Central memory CD8-positive, alpha-beta T cell (primary cell): ENCODE measurements at regions not wholly inside any gene's neighbourhood (a gene's known extent, or its start where the extent isn't known, plus 50 kb on each side); places are given as distances from the start of the nearest gene placed in this dataset.

Experiments used
- ATAC-seq: fragments of 150-1000 bp; cut with Tn5 transposase; replicated peaks from 2 replicates; pipeline ENCODE4 v1.10.0; 2022; ENCODE audit warnings: mild to moderate bottlenecking, moderate FRiP score, moderate number of reproducible peaks; ENCODE audit not compliant: poor library complexity, severe bottlenecking; ENCODE audit errors: extremely low read depth
- DNase-seq, 2 donors: peaks; one replicate each; pipeline ENCODE4 v3.0.0; 2021; ENCODE audit warnings: low spot score in 2 of 2
- H3K27ac Mint-ChIP-seq: one replicate; pipeline ENCODE4 v1.8.0; 2022; ENCODE audit warnings: low read depth, mild to moderate bottlenecking, moderate library complexity, mixed read lengths
- H3K27me3 Mint-ChIP-seq: one replicate; pipeline ENCODE4 v1.8.0; 2022; ENCODE audit warnings: mixed read lengths
- H3K36me3 Mint-ChIP-seq: one replicate; pipeline ENCODE4 v1.8.0; 2022; ENCODE audit warnings: mild to moderate bottlenecking, moderate library complexity, mixed read lengths; ENCODE audit not compliant: insufficient read depth
- H3K4me1 Mint-ChIP-seq: one replicate; pipeline ENCODE4 v1.8.0; 2022; ENCODE audit warnings: mixed read lengths
- H3K4me3 Mint-ChIP-seq: one replicate; pipeline ENCODE4 v1.8.0; 2022; ENCODE audit warnings: mild to moderate bottlenecking, moderate library complexity, mixed read lengths
- H3K9me3 Mint-ChIP-seq: one replicate; pipeline ENCODE4 v1.8.0; 2022; ENCODE audit warnings: mixed read lengths

DNA sequence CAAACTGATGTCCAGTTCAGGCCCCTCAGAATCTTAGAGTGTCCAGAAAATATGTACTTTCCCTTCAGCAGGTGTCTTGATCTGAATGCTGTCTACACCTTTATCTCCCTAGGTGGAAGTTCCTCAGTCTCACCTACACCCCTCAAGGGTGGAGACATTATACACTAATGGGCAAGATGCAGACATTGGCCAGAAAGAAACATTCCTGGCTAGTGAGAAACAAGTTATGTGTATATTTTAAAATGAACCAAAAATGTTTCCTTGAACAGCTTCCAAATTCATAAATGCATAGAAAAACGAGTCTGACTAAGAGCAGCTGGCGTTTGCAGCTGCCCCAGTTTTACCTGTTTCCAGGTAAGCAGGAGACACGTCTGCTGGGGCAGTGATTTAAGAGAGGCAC, 140.5 kb upstream of the IRX4 start:
- no peak for DNase-seq
- Mint-ChIP-seq H3K9me3 (peaks cover under 1% of the 10 kb centered on the region), H3K4me3 (no peak overlapping the region), H3K4me1 (no peaks in the 10 kb centered on the region), H3K27me3 (peaks cover 65% of the 10 kb centered on the region), H3K36me3 (no peaks in the 10 kb centered on the region), H3K27ac (no peak overlapping the region)
- ATAC-seq = no peak

DNA sequence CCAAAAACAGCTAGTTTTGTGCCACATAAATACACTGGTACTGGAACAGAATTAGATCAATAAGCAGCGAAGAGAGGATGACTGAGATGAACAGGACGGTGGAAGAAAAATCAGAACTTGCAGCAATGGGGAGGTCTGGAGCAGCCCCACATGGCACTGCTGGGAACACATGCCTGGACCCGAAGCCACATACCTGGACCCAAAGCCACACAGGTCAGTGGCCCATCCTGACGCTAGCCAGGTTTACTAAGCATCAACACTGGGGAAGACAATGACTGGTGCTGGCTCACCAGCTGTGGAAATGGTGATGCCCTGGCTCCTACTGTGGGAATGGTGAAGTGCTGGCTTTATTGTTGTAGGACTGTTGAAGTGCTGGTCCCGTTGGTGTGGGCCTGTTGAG, 139.7 kb upstream of the IRX4 start:
- peaks cover 57% of the 10 kb centered on the region for H3K27me3 Mint-ChIP-seq
- no peaks in the 10 kb centered on the region for H3K4me1 Mint-ChIP-seq
- no peak overlapping the region for H3K27ac Mint-ChIP-seq
- H3K4me3 Mint-ChIP-seq = no peak overlapping the region
- DNase-seq (no peak), ATAC-seq (no peak)
- H3K36me3 Mint-ChIP-seq = no peaks in the 10 kb centered on the region
- H3K9me3 Mint-ChIP-seq = no peaks in the 10 kb centered on the region

DNA sequence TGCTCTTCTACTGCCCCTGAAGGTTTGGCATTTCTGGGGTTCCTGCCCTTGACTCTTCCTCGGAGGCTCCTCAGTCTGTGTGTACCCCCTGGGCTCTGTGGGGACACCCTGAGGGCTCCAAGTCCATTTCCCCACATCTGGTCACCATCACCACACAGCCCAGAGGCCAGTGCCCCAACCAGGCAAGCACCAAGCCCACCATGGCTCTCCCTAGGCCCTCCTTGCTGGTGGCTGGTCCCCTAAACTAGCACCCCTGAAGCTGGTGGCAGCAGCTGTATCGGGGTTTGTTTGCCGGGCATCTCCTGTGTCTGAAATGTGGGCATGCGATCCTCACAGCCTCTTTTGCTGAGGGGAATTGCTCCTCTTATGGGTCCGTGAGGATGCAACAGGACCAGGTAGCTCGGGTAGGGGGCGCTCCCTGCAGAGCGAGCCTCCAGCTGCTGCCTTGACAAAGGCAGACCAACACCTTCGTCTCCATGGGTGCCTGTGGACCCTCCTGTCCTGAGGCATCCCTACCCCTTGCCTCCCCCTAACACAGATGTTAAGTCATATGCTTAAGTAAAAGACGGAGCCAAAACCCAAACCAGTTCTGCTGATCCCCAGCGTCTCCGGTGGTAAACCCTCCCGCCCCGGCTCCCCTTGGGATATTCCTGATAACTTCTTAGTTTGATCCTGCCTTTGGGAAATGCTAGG, 138.9 kb upstream of the IRX4 start:
- H3K27ac Mint-ChIP-seq = no peak overlapping the region
- DNase-seq (no peak), ATAC-seq (no peak)
- no peak overlapping the region for H3K4me3 Mint-ChIP-seq
- no peaks in the 10 kb centered on the region for H3K9me3 Mint-ChIP-seq
- no peaks in the 10 kb centered on the region for H3K4me1 Mint-ChIP-seq
- H3K36me3 Mint-ChIP-seq = no peaks in the 10 kb centered on the region
- H3K27me3 Mint-ChIP-seq = peaks cover 57% of the 10 kb centered on the region

DNA sequence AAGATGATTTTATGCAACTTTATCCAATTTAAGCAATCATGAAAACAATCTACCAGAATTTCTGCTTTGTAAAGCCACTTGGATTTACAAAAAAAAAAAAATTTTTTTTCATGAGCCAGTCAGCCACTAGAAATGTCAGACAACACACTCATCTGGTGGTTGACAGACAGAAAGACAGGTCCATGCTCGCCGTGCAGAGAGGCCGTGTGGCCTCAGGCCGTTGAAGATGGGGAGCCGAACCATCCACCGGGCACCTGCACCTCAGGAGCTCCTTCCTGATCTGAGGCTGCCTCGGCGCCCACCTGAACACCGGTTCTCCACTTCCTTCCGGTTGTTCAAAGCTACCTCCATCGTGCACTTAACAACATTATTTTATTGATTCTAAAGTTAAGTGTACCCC, 138.0 kb upstream of the IRX4 start:
- Mint-ChIP-seq H3K4me3 (no peak overlapping the region), H3K27me3 (peaks cover 50% of the 10 kb centered on the region), H3K4me1 (no peaks in the 10 kb centered on the region), H3K36me3 (no peaks in the 10 kb centered on the region), H3K27ac (no peak overlapping the region), H3K9me3 (no peaks in the 10 kb centered on the region)
- ATAC-seq (no peak), DNase-seq (no peak)

DNA sequence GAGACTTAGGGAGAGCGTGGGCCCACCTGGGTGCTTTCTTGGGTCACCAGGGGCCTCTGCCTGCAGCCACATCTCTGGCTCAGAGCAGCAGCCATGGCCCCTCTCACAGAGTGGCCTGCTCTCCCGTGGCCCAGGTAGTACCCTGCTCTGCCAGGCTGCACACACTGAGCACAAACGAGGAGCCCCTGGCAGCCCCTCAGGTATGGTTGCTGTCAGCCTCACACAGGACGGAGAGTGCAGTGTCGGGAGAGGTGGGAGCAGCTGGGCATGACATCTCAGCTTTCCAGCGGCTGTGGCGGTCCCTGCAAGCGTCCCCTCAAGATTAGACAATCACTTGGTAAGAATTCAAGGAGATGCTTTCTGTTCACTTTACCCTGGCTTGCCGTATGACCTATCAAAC, 137.0 kb upstream of the IRX4 start:
- no peak overlapping the region for H3K4me3 Mint-ChIP-seq
- H3K36me3 Mint-ChIP-seq = no peaks in the 10 kb centered on the region
- ATAC-seq = no peak

DNA sequence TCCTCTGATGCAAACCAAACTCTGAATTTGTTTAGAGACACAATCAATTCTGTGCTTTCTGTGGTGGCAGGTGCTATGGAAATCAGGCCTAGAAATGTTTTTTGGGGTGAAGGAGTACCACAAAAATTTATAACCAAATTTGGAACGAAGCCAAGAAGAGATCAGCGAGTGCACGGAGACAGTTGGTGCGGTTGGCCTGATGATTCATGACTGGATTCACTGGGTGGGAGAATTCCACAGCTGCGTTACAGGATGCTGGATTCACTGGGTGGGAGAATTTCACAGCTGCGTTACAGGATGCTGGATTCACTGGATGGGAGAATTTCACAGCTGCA, 135.6 kb upstream of the IRX4 start:
- Mint-ChIP-seq H3K4me3 (no peak overlapping the region), H3K36me3 (no peaks in the 10 kb centered on the region), H3K27me3 (peaks cover 38% of the 10 kb centered on the region), H3K27ac (no peak overlapping the region), H3K9me3 (no peaks in the 10 kb centered on the region), H3K4me1 (no peaks in the 10 kb centered on the region)
- ATAC-seq = no peak
- no peak for DNase-seq

More for the DNA sequence above, 137.0 kb upstream of the IRX4 start:
- no peak overlapping the region for H3K27ac Mint-ChIP-seq
- no peaks in the 10 kb centered on the region for H3K4me1 Mint-ChIP-seq
- no peaks in the 10 kb centered on the region for H3K9me3 Mint-ChIP-seq
- no peak for DNase-seq
- peaks cover 40% of the 10 kb centered on the region for H3K27me3 Mint-ChIP-seq

DNA sequence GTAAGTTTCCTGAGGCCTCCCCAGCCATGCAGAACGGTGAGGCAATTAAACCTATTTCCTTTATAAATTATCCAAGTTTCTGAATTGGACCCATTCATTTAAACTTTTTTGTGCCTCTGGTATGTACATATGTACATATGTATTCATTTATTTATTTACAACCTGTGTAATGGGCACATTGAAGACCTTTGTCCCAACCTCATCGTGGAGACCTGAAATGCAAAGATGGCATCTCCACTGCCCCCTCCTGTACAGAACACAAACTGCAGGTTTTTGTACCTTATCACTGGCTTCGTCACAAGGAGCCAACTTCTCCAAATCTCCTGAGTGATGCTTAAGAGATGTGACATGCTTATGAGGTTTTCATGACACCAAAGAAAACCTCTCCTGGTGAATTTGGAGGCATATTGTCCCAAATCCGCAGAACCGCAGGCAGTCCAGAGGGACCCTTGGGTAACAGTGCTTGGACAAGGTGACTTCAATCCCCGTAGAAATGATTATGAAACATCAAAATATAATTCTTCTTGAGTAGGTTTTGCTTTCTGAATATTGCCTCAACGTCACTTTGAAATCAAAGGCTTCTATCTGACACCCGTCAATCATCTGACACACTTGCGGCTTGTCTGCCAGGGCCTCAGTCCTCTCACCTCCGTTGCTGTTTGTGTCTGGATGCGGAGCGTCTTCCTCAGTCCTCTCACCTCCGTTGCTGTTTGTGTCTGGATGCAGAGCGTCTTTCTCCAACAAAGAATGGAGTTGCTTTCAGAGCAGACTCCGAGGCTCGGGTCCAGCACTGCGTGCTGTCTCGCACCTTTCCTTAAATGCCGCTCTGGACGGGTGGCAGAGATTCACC, 135.0 kb upstream of the IRX4 start:
- no peaks in the 10 kb centered on the region for H3K4me1 Mint-ChIP-seq
- H3K27me3 Mint-ChIP-seq = peaks cover 33% of the 10 kb centered on the region
- ATAC-seq (no peak), DNase-seq (no peak)
- no peak overlapping the region for H3K27ac Mint-ChIP-seq
- H3K9me3 Mint-ChIP-seq = no peaks in the 10 kb centered on the region
- H3K36me3 Mint-ChIP-seq = no peaks in the 10 kb centered on the region
- H3K4me3 Mint-ChIP-seq = no peak overlapping the region

DNA sequence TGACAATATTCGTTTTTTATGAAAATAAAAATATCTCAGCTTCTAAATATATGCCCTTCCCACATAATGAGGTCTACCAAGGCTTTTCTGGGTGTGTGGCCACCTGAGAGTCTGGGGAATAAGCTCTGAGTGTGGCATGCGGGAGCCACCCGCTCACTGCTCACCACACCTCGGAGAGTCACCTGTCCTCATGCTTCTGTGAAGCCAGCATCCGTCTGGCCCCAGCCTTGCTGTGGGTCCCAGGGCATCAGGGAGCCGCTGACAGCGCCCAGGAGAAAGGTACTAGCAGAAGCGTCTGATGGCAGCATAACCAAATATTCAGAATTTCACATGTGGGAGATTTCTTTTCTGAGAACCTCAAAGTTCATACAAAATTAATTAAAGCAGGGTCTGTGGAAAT, 133.2 kb upstream of the IRX4 start:
- Mint-ChIP-seq H3K27me3 (peaks cover 24% of the 10 kb centered on the region), H3K4me1 (no peaks in the 10 kb centered on the region), H3K4me3 (no peak overlapping the region), H3K36me3 (no peaks in the 10 kb centered on the region), H3K9me3 (no peaks in the 10 kb centered on the region), H3K27ac (no peak overlapping the region)
- ATAC-seq (no peak), DNase-seq (no peak)

DNA sequence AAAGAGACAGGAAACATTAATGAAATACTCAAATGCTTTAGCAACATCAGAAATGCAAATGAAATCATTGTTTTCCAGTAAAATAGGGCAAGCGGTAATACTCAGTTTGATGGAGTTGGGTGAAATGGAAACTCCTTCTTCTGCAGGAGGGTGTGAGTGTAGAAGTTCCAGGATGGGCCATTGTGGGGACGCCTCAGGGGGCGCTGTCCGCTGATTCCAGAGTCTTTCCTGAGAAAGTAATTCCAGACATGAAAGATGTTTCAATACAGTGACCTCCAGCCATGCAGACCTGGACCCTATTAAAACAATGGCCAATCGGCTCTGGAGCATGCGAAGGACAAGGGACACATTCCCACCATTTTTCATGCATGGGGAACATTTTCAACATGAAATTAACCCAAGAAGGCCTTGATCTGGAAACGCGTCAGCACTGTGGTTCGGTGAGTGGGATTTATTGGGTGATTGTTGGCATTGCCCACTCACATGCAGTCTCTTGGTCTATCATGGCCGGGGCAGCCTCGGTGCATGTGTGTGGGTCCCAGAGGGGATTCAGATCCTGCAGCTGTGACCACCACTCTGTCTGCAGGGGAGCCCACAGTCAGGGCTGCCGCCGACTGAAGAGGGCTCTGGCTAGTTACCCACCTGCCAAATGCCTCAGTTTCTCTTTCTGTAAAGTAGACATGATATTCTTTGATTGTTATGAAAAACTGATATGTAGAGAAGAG, 132.6 kb upstream of the IRX4 start:
- no peak for ATAC-seq
- Mint-ChIP-seq H3K27me3 (peaks cover 23% of the 10 kb centered on the region), H3K9me3 (no peaks in the 10 kb centered on the region), H3K4me3 (no peak overlapping the region), H3K36me3 (no peaks in the 10 kb centered on the region), H3K27ac (no peak overlapping the region), H3K4me1 (no peaks in the 10 kb centered on the region)
- no peak for DNase-seq

DNA sequence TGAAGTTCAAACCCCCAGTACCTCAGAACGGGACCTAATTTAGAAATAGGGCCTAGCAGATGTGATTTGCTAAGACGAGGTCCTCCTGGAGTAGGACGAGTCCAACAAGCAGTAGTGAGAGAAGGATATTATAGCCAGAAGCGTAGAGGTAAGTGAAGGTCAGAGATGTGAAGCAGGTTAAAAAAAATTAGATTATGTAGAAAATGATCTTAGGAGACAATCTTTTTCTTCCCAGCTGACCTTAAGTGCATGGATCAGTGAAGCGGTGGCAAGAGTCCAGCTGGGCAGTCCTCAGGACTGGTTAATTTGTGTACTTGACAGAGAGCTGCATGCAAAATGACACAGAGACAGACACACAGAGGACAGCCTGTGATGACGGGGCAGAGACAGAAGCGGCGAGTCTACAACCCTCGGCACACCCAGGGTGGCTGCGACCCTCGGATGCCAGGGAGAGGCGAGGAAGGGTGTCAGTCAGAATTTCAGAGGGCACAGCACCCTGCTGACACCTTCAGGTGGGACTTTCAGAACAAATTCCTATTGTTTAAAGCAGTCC, 131.4 kb upstream of the IRX4 start:
- Mint-ChIP-seq H3K27me3 (peaks cover 23% of the 10 kb centered on the region), H3K4me3 (no peak overlapping the region), H3K36me3 (no peaks in the 10 kb centered on the region), H3K4me1 (no peaks in the 10 kb centered on the region), H3K27ac (no peak overlapping the region), H3K9me3 (no peaks in the 10 kb centered on the region)
- ATAC-seq (no peak), DNase-seq (no peak)

DNA sequence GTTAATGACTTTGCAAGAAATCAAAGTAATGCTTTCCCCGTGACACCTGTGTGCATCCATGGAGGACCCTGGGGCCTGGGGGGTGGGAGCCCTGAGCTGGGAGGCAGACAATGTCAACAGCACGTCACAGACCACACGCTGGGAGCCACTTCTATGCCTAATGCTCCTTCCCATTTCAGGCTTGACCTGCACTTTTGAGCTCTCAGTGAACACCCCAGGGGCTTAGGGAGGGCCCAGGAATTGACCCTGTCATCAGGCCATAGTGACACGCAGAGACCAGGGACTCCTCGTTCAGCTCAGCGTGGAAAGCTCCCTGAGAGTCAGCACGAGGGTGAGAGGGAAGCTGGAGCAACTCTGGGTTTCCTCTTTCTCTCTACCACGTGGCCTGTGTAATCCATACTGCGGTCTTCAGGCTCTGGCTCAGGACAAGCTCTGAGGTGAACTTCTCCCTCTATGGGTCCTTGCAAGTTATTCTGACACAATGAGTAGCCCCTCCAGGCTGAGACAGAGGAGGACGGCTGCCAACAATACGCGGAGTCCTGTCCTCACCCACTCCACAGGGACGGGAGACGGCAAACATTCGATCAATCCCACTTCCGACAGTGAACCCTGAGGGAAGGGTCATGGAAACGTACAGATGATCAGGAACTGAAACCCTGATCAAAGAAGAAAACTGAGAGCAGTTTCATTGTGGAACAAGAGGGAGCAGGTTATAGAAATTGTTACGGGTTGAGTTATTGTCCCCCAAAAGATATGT, 130.8 kb upstream of the IRX4 start:
- Mint-ChIP-seq H3K4me3 (no peak overlapping the region), H3K4me1 (no peaks in the 10 kb centered on the region), H3K27ac (no peak overlapping the region), H3K36me3 (no peaks in the 10 kb centered on the region), H3K9me3 (no peaks in the 10 kb centered on the region), H3K27me3 (peaks cover 27% of the 10 kb centered on the region)
- ATAC-seq (no peak), DNase-seq (no peak)

DNA sequence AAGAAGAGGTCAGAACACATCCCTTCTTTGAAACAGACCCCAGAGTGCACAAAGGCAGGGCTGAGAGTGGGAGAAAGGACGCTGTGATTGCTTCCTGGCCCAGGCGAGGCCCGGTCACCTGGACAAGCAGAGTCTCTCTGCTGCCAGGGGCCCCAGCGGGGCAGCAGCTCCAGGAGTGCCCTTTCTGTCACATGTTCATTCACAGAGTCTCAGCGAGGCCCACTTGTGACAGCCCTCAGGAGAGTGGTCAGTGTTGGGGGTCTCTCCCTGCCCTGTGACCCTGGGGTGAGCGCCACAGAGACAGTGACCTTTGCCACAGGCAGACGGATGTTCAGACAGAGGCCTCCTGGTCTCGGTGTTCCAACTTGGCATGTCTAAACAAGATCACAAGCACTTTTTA, 130.2 kb upstream of the IRX4 start:
- Mint-ChIP-seq H3K4me1 (no peaks in the 10 kb centered on the region), H3K9me3 (no peaks in the 10 kb centered on the region), H3K4me3 (no peak overlapping the region), H3K27me3 (peaks cover 31% of the 10 kb centered on the region), H3K36me3 (no peaks in the 10 kb centered on the region), H3K27ac (no peak overlapping the region)
- no peak for ATAC-seq
- DNase-seq = no peak
